HG03060 (cell line): ENCODE measurements at regions not wholly inside any gene's neighbourhood (a gene's known extent, or its start where the extent isn't known, plus 50 kb on each side); places are given as distances from the start of the nearest gene placed in this dataset.
A peak's percentile ranks its signal among the peaks of the same experiment; 100 is the strongest.

Source experiments
- ATAC-seq: cut with Tn5 transposase; IDR thresholded peaks from one replicate; pipeline ENCODE4 v1.9.1; 2021; ENCODE audit warnings: low read depth, moderate number of reproducible peaks; ENCODE audit not compliant: unreplicated experiment

- ATAC-seq: no peak
Measured at GRCh38 chr7:148950806-148951205, 66.7 kb upstream of the EZH2 start.

- no peak for ATAC-seq
Measured at GRCh38 chr7:148944935-148945934, 61.1 kb upstream of the EZH2 start.

GRCh38 chr7:148941598-148942275 lies 57.6 kb upstream of the EZH2 start:
- no peak for ATAC-seq

- ATAC-seq: peak; percentile 61
Measured at GRCh38 chr7:148940702-148941597, 56.9 kb upstream of the EZH2 start.

DNA sequence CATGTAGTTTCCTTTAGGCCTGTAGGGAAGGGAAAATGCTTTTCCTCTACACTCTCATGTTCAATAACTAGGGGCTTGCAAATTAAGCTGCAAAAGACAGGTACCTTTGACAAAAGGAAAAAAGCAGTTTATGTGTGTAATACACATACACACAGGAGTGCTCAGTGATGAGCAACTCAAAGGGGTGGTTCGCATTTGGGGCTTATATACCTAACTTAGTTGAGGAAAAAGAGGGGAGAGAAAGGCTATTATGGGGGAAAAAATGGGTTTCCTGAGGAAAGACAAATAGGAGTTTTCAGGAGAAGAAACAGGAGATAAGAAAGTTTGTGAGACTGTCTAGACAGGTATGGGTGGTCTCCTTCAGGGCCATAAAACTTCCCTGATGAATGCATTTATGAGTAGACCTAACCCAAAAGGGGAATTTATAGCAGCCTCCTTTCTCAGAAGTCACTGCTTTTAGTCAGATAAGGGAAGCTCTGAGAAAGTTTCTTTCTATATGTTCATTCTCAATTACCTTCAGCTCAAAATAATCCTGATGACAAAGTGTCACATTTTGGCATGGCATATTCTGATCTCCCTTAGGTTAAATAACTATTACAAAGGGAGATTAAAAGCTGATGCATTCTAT lies 55.2 kb upstream of the EZH2 start:
- ATAC-seq: no peak

DNA sequence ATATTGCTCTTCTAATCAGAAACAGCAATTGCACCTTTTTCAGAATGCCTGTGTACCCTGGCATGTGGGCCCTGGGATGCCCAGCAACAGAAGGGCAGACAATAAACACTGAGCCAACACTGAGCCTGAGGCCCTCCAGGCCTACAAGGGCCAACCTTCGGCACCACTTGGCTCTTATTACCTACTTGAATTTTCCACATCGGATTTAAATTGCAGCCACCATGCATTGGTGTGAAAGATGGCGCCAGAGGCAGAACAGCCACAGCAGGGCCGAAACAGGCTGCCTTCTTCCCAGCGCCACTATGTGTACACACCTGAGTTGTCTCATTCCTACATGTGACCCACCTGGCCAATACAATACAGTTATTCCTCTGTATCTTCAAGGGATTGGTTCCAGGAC lies 51.4 kb upstream of the EZH2 start:
- ATAC-seq: no peak
